22Rv1 (cell line): ENCODE measurements at regions not wholly inside any gene's neighbourhood (a gene's known extent, or its start where the extent isn't known, plus 50 kb on each side); places are given as distances from the start of the nearest gene placed in this dataset.

ENCODE experiments used
- CTCF ChIP-seq: fragments of 450-650 bp; IDR thresholded peaks from 2 replicates; pipeline ENCODE4 v1.5.1; 2017; ENCODE audit warnings: mild to moderate bottlenecking
- ZFX ChIP-seq: fragments of 450-650 bp; IDR thresholded peaks from 2 replicates; pipeline ENCODE4 v1.6.1; 2017; ENCODE audit warnings: antibody characterized with exemption, borderline replicate concordance

GRCh38 chr12:131586761-131587160, 124.1 kb upstream of the SFSWAP start:
- no peak for TF ChIP-seq CTCF
- TF ChIP-seq ZFX, result no peak
